Neural progenitor cell (in vitro differentiated cells): ENCODE measurements at regions not wholly inside any gene's neighbourhood (a gene's known extent, or its start where the extent isn't known, plus 50 kb on each side); places are given as distances from the start of the nearest gene placed in this dataset.

Experiments
- CTCF ChIP-seq: fragments of 200-600 bp; sonication (generic); IDR thresholded peaks from 2 replicates; pipeline ENCODE4 v1.5.1; 2017; ENCODE audit warnings: antibody characterized with exemption, mild to moderate bottlenecking
- EZH2 ChIP-seq: fragments of 200-600 bp; sonication (generic); IDR thresholded peaks from 2 replicates; pipeline ENCODE4 v1.6.1; 2017; ENCODE audit warnings: antibody characterized with exemption, mild to moderate bottlenecking, moderate library complexity
- EZH2phosphoT487 ChIP-seq: fragments of 200-600 bp; sonication (generic); IDR thresholded peaks from 2 replicates; pipeline ENCODE4 v1.6.1; 2017; ENCODE audit warnings: antibody characterized with exemption

- TF ChIP-seq CTCF (no peak), EZH2 (no peak), EZH2phosphoT487 (no peak)
Measured at GRCh38 chr2:180449171-180449915, 442.2 kb upstream of the CWC22 start.
